Hippocampal formation (tissue), 2 donors: ENCODE measurements at regions not wholly inside any gene's neighbourhood (a gene's known extent, or its start where the extent isn't known, plus 50 kb on each side); places are given as distances from the start of the nearest gene placed in this dataset.
"Not testable (repeated sequence)": the region's sequence is repeated elsewhere in the genome, so short reads cannot be mapped to it uniquely, and the experiment has no call there.

Source experiments
- DNase-seq, 2 donors: peaks; one replicate each; lab custom pipeline; 2025; lab: John Stamatoyannopoulos, UW

DNA sequence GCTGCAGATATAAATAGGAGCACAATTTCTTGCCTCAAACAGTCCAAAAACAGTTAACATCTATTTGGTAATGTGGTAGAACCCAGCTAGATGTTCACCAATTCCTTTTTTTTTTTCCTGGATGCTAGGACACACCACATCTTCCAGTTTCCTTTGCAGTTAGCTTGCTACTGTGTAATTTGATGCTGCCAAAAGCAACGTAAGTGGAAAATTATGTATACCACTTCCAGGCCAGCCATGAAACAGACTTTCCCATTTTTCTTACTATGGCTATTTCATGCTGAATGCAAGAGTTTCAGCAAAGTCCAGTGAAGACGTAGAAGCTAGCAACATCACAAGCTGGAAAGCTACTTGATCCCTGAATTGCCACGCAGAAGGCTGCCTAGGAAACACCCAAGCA, 667.2 kb downstream of the TLE1 start:
- no peak for DNase-seq

DNA sequence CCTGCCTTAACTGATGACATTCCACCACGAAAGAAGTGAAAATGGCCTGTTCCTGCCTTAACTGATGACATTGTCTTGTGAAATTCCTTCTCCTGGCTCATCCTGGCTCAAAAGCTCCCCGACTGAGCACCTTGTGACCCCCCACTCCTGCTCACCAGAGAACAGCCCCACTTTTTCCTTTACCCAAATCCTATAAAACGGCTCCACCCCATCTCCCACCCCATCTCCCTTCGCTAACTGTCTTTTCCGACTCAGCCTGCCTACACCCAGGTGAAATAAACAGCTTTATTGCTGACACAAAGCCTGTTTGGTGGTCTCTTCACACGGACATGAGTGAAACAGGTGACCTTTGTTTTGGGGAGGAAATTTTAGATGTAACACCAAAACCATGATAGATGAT, 674.4 kb downstream of the TLE1 start:
- DNase-seq = not testable (repeated sequence)

DNA sequence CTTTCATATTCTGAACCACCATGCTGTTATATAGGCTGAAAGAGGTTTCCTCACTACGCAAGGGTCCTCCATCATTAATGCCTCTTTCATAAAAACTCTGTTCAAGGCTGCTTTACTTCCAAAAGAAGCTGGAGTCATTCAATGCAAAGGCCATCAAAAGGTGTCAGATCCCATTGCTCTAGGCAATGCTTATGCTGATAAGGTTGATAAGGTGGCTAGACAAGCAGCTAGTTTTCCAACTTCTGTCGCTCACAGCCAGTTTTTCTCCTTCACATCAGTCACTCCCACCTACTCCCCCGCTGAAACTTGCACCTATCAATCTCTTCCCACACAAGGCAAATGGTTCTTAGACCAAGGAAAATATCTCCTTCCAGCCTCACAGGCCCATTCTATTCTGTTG, 676.2 kb downstream of the TLE1 start:
- DNase-seq = not testable (repeated sequence)

DNA sequence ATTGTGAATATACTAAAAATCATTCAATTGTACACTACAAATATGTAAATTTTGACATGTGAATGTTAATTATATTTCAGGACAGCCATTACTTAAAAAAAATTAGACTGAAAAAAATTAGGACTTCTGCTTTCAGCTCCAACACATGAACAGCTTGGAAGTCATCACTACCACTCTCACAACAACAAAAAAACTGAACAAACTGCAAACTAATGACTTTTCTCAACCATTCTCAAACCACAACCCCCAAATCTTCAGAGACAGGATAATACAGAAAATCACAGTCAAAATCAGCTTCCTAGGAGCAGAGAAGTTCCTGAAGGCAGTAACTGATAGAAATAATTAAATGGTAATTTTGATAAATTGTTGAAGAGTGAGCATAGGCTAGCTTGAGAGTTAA, 686.4 kb downstream of the TLE1 start:
- no peak for DNase-seq

DNA sequence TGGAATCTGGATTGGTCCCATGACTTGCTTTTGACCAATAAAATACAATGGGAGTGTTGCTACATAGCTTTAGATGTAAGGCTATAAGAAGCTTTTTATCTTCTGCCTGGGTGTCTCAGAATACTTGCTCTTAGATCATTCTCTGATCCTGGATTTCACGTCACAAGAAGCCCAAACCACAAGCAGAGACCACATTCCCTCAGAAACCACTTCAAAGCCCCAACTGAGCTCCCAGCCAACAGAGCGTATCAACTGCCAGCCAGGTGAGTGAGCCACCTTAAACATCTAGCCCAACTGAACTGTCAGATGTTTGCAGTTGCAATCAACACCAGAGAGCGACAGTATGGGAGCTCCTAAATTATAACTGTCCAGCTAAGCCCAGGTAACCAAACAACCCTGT, 687.1 kb downstream of the TLE1 start:
- no peak for DNase-seq

DNA sequence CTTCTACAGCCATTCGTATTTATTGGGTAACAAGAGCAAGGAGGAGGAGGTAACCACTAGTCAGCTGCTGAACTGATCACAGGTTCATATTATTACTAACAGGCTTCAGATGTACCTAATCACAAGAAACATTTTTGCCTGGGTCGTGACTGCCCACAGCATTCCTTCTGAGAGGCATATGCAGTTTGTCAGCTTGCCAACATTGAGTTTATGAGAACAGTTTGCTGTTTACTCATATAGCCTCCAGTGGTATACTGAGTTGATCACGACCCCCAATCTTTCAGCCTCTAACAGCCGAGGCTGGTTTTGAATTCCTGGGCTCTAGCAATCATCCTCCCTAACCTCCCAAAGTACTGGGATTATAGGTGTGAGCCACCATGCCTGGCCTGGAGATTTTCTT, 693.6 kb downstream of the TLE1 start:
- no peak for DNase-seq

DNA sequence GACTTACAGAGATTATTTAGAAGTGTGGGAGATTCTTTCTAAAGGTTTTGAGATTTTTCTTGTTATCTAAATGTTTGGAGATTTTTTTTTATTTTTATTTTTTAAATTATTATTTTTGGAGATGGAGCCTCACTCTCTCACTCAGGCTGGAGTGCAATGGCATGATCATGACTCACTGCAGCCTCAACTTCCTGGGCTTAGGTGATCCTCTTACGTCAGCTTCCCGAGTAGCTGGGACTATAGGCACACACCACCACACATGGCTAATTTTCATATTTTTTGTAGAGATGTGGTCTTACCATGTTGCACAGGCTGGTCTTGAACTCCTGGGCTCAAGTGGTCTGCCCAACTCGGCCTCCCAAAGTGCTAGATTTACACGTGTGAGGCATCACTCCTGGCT, 694.5 kb downstream of the TLE1 start:
- DNase-seq = no peak

DNA sequence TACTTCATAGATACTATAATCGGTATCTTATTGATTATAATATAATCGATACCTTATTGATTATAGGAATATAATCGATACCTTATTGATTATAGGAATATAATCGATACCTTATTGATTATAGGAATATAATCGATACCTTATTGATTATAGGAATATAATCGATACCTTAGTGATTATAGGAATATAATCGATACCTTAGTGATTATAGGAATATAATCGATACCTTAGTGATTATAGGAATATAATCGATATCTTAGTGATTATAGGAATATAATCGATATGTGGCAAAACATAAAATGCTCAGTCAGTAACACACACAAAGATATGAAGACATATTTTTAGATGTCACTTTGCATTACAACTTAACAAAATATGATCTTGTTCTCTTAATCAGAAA, 703.8 kb downstream of the TLE1 start:
- DNase-seq = not testable (repeated sequence)

DNA sequence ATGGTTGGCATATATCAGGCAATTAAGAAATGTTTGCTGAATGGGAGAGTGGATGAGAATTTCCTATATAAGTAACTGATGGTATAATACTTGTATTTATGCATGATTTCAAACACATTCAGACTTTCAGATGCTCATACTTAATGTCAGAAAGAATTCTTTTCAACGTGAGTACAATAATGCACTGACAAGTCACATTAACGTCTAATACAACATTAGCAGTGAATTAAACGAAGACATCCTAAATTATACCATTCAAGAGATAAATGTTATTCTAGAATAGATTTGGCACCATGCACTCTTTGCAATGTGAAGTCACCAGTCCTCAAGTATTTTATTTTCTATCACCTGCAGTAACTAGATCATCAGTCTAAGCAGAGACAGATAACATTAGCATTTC, 712.9 kb downstream of the TLE1 start:
- no peak for DNase-seq

DNA sequence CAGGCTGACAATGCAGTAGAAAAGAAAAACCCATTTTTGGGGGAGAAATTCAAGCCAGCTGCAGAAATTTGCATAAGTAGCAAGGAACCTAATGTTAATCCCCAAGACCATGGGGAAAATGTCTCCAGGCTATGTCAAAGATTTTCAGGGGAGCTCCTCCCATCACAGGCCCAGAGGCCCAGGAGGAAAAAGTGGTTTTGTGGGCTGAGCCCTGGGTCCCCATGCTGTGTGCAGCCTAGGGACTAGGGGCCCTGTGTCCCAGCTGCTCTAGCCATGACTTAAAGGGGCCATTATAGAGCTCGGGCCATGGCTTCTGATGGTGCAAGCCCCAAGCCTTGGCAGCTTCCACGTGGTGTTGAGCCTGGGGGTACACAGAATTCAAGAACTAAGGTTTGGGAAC, 719.0 kb downstream of the TLE1 start:
- not testable (repeated sequence) for DNase-seq

DNA sequence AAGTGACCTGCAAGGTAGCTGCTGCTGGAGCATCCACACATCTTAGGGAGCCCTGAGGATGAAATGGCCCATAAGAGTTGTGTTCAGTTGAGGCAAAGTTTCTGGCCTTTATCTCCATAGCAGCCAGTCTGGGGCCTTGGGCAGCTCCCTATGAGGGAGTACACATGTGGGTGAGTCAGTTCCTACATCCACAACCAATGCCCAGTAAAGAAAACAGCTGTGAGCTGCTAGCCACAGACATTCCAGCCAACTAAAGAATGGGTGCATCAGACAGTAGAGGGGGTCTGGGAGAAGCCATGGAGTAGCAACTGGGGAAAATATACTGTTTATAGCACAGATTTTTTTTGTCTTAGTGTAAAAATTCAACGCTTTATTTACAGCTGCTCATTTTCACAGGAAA, 720.7 kb downstream of the TLE1 start:
- DNase-seq = no peak

DNA sequence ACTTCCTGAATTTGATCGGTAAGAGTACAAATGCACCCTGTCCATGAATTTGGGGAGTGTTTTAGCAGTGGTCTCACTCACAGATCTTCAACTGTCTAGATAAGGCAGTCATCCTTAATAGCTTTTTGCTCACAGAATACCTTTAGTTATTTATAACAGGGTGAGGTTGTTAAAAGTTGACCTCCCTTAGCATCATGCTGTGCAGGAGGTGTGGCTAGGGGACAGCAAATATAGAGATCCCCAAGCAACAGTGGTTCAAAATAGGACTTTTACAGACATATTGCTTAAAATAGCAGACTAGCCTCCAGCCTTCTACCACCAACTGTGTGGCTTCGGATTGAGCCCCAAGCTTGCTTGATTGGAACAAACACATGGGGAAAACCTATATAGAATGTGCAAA, 724.4 kb downstream of the TLE1 start:
- no peak for DNase-seq

DNA sequence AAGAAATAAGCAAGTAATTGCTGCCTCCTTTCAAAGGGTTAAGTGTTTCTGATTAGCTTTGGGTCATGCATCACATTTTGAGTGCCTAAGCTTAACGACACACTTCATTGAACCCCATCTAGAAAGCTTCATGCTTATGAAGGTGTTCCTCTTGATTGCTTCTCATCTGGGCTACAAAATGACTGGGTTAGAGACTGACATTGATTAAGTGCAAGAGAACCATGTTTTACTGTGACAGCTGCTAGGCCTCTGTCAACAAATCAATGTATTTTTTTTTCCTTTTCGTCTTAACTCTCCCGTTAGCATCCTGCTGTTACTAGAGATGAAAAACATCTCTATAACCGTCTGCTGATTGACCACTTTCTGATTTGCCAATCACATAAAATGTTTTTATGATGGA, 725.0 kb downstream of the TLE1 start:
- DNase-seq = no peak

DNA sequence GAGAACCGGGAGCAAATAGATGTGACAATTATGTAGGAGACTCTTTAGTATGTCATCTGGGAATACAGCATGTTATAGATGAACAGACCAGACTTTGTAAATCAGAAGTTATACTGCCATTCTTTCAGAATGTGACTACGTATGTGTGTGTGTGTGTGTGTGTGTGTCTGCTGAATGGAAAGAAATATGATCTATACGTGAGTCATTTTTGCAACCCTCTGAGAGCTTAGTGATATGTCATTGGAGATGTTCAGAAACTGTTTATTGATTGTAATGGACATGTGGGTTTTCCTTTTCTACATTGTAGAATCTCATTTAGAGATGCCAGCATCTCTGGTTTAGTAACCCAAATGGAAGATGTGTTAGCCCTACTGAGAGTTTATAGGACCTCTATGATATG, 731.5 kb downstream of the TLE1 start:
- DNase-seq = no peak

DNA sequence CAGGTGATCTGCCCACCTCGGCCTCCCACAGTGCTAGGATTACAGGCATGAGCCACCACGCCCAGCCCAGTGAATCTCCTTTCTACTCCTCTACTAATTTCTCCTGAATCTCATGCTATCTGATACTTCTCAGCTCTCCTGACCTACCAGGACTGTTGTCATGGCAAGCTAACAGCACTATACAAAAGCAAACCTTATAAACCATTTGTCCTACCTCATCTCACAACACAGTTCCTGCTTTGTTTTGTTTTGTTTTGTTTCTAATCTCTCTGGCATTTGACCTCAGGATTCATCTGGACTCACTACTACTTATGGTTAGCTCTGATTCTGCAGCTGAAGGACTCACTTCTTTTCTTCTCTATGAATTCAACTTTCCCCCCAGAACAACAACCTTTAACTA, 734.8 kb downstream of the TLE1 start:
- DNase-seq = no peak

DNA sequence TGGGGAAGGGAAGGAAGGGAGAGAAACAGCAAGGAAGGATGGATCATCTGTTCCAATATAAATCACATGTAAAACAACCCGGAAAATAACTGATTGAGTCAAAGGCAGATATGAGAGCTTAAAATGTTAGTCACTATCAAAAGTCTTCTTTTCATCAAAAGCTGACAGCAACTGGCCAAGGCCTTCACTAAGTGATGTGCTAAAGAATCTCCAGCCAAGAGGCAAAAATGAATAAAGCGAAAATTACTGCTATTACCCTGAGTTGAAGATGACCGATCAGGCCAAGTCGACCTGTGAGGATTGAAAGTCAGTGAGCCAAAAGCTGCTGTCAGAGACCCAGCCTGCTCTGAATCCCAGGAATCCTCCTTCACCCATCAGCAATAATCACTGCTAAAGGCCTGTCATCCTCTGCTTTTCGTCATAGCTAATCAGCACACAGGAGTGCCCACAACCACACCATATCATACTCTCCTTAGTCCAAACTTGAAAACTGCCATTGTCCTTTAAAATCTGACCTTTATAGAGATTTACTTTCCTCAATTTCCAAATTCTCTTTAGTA, 736.9 kb downstream of the TLE1 start:
- DNase-seq = no peak

DNA sequence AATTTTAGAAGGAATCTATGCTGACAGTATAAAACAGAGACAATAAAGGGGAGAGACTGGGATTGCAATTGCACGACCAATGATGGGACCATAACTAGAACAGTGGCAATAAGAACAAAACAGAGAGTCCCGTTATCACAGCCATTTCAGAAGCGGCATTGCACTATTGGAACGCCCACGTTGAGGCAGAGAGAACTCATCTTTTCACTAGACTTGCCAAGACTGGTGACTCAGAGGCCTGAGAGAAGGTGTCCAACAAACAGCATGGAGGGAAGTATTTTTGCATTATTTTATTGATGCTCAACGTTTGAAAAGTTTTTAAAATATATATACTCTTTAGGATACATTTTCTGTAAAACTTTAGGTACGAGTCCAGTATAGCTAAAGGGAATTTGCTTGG, 737.7 kb downstream of the TLE1 start:
- DNase-seq = peak in 1 of 2 donors; percentile 13

DNA sequence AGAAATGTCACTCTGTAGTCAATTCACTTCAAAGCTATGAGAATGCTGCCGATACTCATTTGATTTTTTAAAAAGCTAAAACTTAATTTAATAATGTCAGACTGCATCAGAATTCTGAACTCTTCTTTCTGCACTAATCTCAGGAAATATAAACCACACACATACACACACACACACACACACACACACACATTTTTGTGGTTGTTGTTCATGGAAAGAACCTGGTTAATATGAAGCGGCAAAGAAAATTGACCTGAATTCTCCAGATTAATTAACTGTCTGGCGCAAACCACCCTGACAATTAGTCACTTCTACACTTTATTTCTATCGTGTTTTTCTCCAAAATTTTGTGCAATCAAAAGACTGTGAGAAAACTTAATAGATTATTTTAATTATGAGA, 740.5 kb downstream of the TLE1 start:
- DNase-seq = no peak

DNA sequence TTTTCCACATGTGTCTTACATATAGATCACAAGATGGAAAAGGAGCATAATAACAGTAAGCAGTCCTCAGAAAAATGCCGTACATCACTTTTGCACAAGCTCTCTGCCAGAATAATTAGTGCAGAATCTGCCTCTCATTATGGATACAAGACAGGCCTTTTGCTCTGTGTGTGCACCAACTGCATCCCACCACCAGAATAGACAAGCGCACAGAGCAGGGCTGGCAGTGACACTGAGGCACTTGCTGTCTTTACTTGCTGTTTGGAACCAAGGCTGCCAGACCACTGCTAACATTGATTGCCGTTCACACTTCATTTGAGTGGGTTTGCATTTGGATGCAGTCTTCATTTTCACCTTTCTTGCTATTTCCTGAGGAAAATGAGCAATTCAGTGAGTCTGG, 741.3 kb downstream of the TLE1 start:
- DNase-seq = no peak

DNA sequence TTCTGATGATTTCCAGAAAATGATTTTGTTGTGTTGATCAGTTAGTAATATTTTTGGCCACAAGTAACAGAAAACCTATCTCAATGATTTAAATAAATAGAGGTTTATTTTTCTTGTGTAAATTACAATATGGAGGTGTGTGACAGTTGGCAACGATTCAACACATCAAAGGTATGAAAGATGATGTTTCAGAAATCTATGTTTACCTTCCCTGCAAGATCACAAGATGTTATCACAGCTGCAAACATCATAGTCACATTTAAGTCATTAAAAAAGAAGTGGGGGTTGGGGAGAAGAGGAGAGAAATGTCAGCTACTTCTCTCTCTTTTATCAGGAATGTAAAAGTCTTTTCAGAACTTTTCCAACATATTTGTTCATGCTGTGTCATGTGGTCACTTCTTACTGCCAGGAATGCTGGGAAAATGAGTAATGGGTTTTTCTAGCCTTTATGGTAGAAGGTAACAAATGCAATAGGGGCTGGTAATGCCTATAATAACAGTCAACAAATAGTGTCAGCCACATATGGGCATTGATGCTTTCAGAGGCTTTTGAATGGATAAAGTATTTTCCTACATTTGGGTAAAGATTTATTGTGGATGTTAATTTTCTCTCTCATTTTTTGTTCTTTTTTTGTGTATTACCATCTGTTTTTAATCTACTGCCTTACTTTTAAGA, 742.7 kb downstream of the TLE1 start:
- DNase-seq = no peak

DNA sequence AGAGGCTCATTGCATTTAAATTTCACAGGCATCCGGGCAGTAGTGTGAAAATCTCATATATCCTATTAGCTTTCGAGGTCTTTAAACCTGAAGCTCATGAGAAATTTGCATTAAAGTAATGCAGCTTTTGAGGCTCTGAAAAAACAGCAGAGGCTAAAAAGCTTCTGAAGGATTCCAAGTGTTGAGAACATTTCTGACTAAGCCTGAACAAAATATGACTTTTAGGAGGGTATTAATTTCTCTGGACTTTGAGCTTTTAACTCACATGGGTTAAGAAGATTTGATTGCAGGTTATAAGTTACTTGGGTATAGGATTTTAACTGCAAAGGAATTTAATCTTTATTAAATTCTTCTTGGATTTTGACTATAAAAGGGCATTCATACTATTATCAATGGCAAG, 743.9 kb downstream of the TLE1 start:
- DNase-seq = no peak

DNA sequence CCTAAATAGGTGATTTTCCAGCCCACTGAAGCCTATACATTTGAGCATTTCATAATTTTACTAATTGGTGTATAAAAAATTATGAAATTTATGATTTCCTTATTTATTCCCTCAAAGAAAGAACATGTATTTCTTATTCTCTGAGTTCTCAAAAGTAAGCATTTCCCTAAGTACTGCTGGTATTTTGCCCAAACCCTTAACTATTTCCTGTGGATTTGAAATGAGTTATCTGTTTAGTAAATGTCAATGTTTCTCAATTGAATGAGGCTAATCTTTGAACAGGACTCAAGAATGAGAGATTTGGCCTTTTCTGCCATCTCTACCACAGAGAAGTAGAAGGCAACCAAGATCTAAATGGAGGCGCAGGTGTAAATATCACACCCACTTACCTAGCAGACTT, 751.7 kb downstream of the TLE1 start:
- no peak for DNase-seq

DNA sequence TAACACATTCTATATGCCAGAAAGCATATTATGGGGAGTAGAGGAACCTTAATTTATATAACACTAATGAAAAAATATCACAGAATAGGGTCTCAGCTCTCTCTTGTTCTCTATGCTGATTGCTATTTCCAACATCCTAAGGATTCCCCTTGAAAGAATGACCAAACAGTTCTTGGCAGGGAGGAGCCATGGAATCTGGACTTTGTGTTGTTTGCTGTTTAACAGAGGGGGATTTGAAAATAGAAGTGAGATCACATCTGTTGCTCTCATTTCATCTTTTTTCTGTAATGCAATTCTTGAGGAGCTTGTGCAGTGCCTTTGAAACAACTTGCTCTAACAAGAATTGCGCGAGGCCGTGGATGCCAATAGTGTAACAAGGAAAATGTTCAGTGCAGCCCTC, 755.3 kb downstream of the TLE1 start:
- no peak for DNase-seq
